SH-SY5Y (cell line): ENCODE measurements at regions not wholly inside any gene's neighbourhood (a gene's known extent, or its start where the extent isn't known, plus 50 kb on each side); places are given as distances from the start of the nearest gene placed in this dataset.

ENCODE experiments used
- GATA2 ChIP-seq: IDR thresholded peaks from 2 replicates; pipeline ENCODE4 v1.6.1; 2011; ENCODE audit warnings: mild to moderate bottlenecking, low read depth, low read length
- GATA3 ChIP-seq: IDR thresholded peaks from 2 replicates; pipeline ENCODE4 v1.6.1; 2011; ENCODE audit warnings: low read depth, mild to moderate bottlenecking, low read length, moderate library complexity

DNA sequence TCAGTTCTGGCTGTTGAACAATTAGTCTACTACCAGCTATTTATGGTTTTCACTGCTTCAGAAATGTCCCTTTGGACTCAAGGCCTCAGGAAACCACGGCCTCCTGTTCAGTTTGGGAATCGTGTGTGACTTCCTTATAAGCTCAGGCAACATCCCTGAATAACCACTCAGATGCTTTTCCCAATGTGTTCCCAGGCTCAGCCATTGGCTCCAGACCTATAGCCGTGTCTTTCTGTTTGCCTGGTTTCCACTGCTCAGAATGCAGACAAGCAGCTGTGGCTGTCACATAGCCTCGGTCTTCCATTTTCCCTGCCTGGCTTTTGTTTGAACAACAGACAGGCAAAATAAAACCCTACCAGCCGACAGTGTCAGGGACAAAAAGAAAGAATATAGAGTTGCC lies 63.2 kb upstream of the ATP2B2 start:
- no peak for TF ChIP-seq GATA2
- TF ChIP-seq GATA3, result no peak
